ENCODE measurements at regions not wholly inside any gene's neighbourhood (a gene's known extent, or its start where the extent isn't known, plus 50 kb on each side); places are given as distances from the start of the nearest gene placed in this dataset.

- TF ChIP-seq CTCF (IDR thresholded peaks at IDR 0.05): no peak
- TF ChIP-seq POLR2A (IDR thresholded peaks at IDR 0.05): no peak
These were observed 89.4 kb upstream of the AFDN start for GRCh38 chr6:167737205-167737830.

Measured in thyroid gland (tissue), 4 donors.